Thoracic aorta (tissue), 2 donors: ENCODE measurements at regions not wholly inside any gene's neighbourhood (a gene's known extent, or its start where the extent isn't known, plus 50 kb on each side); places are given as distances from the start of the nearest gene placed in this dataset.

Source experiments
- ATAC-seq: fragments of 150-250 bp; one replicate; pipeline ENCODE4 v1.8.0; 2017; ENCODE audit warnings: low read depth; ENCODE audit not compliant: insufficient number of reproducible peaks, low FRiP score
- DNase-seq: peaks from one replicate; pipeline ENCODE4 v3.0.0-alpha.2; 2020; ENCODE audit warnings: low spot score
- H3K27ac ChIP-seq, 2 donors: fragments of 200-600 bp; sonication (generic); 1 replicate in 1 of 2; 2 replicates in 1 of 2; pipeline ENCODE4 v1.5.1; 2016; ENCODE audit warnings: mild to moderate bottlenecking in 2 of 2, moderate library complexity in 2 of 2
- H3K27me3 ChIP-seq: fragments of 200-600 bp; sonication (generic); replicated peaks from 2 replicates; pipeline ENCODE4 v1.6.0; 2016; ENCODE audit warnings: mild to moderate bottlenecking; ENCODE audit not compliant: insufficient read depth
- H3K36me3 ChIP-seq: fragments of 200-600 bp; sonication (generic); one replicate; pipeline ENCODE4 v1.5.1; 2016
- H3K4me1 ChIP-seq, 2 donors: fragments of 200-600 bp; sonication (generic); 1 replicate in 1 of 2; 2 replicates in 1 of 2; pipeline versions ENCODE4 v1.5.1 to v1.6.0; 2016; ENCODE audit warnings: low read depth in 2 of 2, mild to moderate bottlenecking in 1 of 2; ENCODE audit not compliant: control insufficient read depth in 1 of 2
- H3K4me3 ChIP-seq: fragments of 200-600 bp; sonication (generic); 2 replicates; pipeline ENCODE4 v1.5.1; 2016; ENCODE audit warnings: mild to moderate bottlenecking
- H3K9me3 ChIP-seq: fragments of 200-600 bp; sonication (generic); 2 replicates; pipeline ENCODE4 v1.5.1; 2016
- CTCF ChIP-seq: fragments of 200-600 bp; sonication (generic); IDR thresholded peaks from one replicate; pipeline ENCODE4 v1.5.1; 2019; ENCODE audit warnings: antibody characterized with exemption

GRCh38 chr3:154977666-154978065 lies 102.5 kb upstream of the MME start:
- DNase-seq (no peak), ATAC-seq (no peak)
- Histone ChIP-seq H3K4me3 (no peak overlapping the region), H3K36me3 (no peaks in the 10 kb centered on the region), H3K27ac (no peak overlapping the region), H3K9me3 (no peaks in the 10 kb centered on the region), H3K27me3 (no peaks in the 10 kb centered on the region), H3K4me1 (no peaks in the 10 kb centered on the region)
- no peak for TF ChIP-seq CTCF

- Histone ChIP-seq H3K27ac (no peak overlapping the region), H3K4me1 (peaks cover 0 to 8% of the 10 kb centered on the region in 2 donors), H3K4me3 (no peak overlapping the region), H3K27me3 (no peaks in the 10 kb centered on the region), H3K9me3 (no peaks in the 10 kb centered on the region), H3K36me3 (no peaks in the 10 kb centered on the region)
- no peak for ATAC-seq
- DNase-seq: no peak
- TF ChIP-seq CTCF: no peak
Observed at GRCh38 chr3:154976072-154976983, 103.8 kb upstream of the MME start.

GRCh38 chr3:154973851-154974250 lies 106.3 kb upstream of the MME start:
- H3K4me1 ChIP-seq: peaks cover 0 to 16% of the 10 kb centered on the region in 2 donors
- H3K27ac ChIP-seq: no peak overlapping the region
- H3K36me3 ChIP-seq: no peaks in the 10 kb centered on the region
- ATAC-seq: no peak
- no peak for TF ChIP-seq CTCF
- no peaks in the 10 kb centered on the region for H3K27me3 ChIP-seq
- no peak for DNase-seq
- H3K4me3 ChIP-seq: no peak overlapping the region
- H3K9me3 ChIP-seq: no peaks in the 10 kb centered on the region

- H3K4me1 ChIP-seq: peaks cover 0 to 16% of the 10 kb centered on the region in 2 donors
- ATAC-seq: no peak
- DNase-seq: no peak
Observed at GRCh38 chr3:154972951-154973350, 107.2 kb upstream of the MME start.

More at GRCh38 chr3:154972951-154973350, 107.2 kb upstream of the MME start:
- H3K9me3 ChIP-seq: no peaks in the 10 kb centered on the region
- H3K4me3 ChIP-seq: no peak overlapping the region
- H3K36me3 ChIP-seq: no peaks in the 10 kb centered on the region
- TF ChIP-seq CTCF: no peak
- H3K27me3 ChIP-seq: no peaks in the 10 kb centered on the region
- no peak overlapping the region for H3K27ac ChIP-seq
